NCI-H1436 (cell line): ENCODE measurements at regions not wholly inside any gene's neighbourhood (a gene's known extent, or its start where the extent isn't known, plus 50 kb on each side); places are given as distances from the start of the nearest gene placed in this dataset.
"Not testable (repeated sequence)": the region's sequence is repeated elsewhere in the genome, so short reads cannot be mapped to it uniquely, and the experiment has no call there.

Experiments used
- DNase-seq: peaks from one replicate; lab custom pipeline; 2025; lab: John Stamatoyannopoulos, UW

DNA sequence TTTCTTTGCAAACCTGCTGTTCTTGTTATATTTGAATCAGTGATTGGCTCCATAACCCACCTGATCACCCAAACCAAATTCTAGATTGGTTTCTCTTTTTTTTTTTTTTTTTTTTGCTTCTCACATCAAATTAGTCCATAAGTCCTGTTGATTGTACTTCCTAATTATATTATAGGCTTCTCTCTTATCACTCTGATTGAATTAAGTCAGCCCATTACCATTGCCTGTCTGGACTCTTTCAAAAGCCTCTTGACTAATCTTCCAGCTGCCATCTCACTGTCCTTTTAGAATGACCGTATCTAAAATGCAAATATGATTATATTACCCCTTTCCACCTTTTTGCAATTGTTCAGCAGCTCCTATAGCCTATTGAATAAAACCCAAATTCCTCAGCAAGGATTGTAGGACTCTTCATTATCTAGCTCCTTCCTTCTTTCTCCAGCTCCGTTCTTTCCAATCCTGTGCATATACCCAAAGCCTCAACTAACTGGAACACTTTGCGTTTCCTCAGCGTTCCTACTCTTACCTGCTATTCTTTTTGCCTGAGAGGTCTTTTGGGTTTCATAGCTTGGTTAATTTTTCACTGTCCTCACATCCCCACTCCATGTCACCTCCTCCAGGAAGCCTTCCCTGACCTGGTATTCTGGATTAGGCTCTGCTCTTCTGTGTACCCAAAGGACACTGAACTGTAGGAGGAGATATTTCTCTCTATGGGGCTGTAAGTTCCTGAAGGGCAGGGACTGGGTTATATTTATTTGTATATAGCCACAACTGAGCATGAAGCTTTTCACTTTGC, 423.3 kb downstream of the TMEM135 start:
- DNase-seq, result no peak

DNA sequence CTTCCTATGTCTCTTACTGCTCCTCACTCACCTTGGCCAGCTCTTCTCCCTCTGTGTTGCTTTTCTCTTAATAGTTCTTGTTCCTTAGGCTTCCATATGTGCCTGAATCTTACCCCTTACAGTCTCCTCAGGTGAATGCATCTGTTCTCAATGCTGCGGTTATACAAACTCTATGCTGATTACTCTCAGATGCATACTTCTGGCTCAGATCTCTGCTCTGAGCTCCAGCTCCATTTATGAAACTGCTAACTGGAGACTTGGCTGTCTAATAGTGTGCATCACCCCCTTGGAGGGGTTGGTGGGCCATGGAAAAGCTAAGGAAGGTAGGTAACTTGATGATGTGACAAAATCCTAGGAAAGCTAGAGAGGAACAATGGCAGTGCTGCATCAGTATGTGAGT, 422.5 kb downstream of the TMEM135 start:
- no peak for DNase-seq

DNA sequence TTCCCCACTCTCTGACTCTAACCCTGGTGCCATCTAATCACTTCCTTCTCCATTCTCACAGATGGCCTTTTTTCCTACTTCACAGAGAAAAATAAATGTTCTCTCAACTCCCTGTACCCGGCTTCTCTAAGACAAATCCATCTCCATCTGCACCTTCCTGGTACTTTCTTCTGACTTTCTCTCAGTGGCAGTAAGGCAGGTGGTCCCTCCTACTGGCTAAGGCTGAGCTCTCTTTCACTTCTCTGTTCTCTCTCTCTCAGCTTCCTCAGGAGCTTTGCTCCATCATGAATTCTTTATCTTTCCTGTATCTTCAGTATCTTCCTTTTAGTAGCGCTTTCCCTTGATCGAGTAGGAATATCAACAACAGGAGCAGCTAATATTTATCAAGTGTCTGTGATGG, 421.6 kb downstream of the TMEM135 start:
- DNase-seq, result no peak

DNA sequence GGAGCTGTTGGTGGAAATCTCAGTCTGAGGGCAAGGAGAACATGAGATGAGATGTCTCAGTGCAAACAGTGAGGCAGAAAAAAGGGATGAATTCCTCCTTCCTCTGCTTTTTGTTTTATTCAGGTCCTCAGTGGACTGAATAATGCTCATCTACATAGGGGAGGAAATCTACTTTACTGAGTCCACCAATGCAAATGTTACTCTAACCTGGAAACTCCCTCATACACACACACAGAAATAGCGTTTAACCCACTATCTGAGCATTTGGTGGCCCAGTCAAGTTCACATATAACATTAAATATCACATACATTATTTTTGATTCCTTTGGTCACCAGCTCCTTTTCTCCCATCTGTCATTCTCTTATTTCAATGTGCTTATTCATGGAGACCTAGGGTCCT, 418.8 kb downstream of the TMEM135 start:
- no peak for DNase-seq

DNA sequence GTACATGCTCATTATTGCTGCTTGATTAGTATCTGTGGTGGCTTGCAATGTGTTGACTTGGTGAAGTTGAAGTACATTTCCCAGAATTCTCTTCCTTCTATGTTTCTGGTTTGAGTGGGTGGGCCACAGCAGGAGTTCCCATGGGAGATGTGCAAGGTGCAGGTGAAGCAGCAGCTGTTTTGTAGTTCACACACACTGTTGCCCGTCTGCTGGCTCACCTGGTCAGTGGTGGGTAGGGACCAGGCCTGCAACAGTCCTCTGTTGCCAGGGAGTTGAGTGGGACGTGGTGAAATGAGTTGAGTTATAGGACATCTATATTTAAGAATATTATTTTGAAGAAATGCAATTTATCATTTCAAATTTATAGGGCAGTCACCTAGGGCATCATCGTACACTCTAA, 417.4 kb downstream of the TMEM135 start:
- no peak for DNase-seq

DNA sequence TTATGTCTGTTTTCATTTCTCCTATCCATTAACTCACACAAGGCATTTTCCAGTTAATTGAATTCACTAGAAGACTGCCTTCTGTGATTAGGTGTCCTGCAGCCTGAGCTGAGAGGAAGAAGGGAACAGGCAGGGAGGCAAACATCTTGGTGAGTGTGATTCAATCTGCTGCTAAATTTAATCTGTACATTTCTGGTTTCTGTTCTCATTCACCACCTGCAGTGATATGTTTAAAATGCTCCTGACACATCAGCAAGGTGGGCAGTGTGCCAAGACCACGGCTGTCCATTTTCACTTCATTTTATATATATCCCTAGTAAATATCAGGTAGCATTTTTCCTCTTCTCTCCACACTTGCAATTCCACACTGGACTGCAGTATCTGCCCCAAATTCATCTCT, 416.5 kb downstream of the TMEM135 start:
- DNase-seq, result no peak

DNA sequence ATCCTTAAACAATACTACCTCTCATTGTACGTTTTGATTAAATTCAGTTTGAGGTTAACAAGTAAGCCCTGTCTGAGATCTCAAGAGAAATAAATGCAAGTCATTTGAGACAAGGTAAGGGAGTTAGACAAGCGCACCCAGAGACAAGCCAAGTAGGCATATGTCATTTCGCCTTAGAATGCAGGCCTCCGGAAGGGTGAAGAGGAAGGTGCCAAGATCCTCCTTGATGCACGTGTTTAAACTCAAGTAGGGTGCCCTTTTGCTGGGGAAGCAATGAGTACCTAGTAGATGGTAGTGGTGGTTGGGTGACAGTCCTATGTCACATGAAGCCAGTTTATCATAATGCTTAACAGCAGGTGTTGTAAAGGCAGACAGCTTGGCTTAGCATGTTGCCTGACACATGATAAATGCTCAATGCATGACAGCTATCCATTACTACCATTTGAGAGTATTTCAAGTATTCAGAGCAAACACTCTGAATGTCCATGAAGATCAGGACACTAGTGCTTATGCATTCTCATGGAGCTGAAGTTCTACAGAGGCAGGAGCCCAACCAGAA, 415.9 kb downstream of the TMEM135 start:
- DNase-seq, result no peak

DNA sequence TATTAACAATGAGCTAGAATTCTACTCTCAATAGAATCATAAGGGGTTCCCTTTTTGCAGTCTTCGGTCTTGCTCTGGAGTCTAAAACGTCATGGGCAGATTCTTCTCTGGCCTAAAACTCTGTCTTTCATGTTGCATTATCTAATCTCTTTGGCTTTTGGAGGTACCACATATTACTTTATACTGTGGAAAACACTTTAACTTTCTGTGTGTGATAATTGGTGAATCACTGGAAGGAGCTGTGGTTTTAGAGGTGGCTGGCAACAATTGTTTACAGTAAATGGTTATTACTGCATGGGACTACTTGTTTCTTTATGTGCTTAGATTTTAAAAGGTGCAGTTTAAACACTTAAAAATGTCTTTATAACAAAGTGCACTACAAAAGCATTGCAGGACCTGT, 414.3 kb downstream of the TMEM135 start:
- not testable (repeated sequence) for DNase-seq

DNA sequence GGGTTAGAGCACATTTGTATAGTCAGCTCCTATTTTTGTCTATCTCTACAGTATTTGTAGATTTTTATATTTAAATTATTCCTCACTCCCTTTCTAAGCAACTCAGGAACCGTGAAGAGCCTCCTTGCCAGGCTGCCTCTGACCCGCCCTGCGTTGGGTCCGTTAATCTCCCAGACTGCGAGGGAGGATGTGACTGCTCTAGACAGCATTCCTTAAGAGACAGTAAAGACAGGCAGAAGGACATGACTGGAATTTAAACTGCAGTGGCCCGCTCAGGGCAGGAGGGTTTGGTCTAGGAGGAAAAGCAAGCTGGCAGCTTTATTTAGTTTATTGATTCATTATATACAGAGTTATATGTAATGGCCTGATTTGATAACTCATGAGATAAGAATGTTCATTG, 413.7 kb downstream of the TMEM135 start:
- DNase-seq, result no peak

DNA sequence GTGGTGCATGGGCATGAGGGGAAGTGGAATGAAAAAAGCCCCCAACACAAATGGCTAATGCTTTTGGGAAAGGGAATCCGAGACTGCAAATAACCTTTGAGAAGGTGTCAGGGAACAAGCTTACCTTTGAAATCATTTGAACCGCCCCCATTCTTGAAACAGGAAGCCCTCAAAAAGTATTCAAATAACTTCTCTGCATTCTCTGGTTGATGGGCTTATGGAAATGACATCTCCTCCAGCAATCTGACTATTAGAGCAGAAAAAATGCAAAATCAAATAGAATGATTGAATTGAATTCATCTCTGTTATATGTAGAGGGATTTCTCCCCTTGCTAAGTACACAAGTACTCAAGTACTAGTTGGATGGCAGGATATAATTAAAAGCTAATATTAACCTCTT, 409.9 kb downstream of the TMEM135 start:
- no peak for DNase-seq

DNA sequence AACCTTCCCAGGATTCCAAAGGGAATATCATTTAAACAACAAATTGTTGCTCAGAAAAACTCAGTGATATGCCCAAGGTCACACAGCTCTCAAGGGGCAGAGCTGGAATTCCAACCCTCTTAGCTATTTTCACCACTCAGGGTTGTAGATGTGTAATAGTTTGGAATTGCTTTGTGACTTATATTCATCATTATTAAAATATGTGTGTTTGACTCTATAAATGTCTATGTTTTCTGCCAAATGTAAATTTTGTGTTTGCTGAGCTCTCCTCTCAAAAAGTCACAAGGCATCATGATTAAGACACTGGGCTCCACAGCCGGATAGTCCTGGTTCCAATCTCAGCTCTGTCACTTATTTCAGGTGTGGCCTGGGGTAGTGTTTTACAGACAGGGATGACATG, 407.3 kb downstream of the TMEM135 start:
- no peak for DNase-seq

DNA sequence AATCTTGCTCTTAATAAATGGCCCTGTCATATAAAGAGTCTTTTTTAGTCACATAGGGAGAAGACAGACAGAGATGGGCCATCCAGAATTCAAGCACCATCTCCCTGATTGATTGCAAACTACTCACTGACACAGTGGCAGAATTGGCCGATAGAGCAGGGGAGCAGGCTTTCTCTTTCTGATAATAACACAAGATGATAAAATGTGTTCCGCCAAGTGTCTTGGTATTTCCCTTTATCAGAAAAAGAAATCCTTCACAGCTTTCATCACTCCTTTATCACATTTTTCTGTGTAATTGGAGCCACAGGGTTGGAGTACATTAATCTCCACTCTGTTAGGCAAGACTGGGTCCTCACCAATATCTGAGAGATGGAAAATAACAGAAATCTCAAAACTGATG, 406.0 kb downstream of the TMEM135 start:
- no peak for DNase-seq

DNA sequence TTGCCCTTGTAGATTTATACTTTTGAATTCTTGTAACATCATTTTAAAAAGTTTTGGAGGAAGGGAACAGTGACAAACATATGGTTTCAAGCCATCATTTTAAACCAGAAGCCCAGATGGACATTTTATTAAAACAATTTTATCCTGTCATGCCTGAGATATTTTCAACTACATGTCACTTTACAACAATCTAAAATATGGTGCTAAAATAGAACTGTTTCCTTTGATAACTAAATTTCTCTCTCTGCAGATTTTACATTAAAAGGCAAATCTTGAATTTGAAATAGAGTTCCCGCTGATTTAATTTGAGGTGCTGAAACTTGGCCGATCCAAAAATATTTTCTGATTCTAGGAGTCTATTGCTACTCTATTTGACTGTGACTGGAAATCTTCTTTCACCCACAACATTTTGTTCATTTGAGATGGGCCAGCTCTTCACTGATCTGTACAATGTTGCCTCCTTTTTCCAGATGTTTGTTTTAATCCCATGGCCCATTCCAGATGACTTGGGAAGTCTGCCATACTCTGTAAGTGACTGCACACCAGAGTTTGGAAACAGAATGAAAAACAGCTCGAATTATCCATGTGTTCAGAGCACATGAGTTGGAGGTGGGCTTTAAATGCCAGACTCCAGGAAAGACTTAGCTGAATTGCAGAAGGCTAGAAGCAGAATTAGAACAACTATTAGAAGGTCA, 402.5 kb downstream of the TMEM135 start:
- DNase-seq, result no peak

DNA sequence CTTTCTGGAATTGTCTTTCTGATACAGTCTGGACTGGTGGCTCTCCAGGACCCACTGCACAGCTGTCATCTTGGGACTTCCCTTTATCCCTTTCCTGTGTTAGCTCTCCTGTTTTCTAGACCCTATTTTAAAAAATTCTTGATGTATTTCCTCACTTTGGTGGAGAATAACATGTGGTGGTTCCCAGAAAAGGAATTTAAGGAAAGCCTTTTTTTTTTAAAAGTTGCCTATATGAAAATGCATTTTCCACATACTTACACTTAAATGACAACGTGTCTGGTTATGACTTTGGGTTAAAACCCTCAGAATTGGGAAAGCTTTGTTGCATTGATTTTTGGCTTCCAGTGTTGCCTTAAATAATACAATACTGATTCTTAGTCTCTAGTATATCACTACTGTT, 400.7 kb downstream of the TMEM135 start:
- no peak for DNase-seq

DNA sequence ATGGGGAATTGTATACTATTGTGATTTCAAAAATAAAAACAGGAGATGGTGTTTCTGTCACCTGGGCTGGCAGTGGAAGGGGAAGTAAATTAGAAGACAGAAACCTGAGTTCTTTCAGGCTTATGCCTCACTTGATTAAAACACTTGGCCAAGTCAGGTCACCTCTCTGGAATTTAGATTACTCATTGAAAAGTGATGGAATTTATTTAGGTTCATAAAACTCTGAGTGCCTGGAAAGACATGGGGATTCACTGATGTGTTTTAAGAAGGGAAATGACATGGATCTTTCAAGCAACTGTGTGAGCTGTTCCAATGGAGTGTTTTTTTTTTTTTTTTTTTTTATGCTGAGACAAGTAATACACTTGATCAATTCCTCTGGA, 400.1 kb downstream of the TMEM135 start:
- DNase-seq, result no peak

DNA sequence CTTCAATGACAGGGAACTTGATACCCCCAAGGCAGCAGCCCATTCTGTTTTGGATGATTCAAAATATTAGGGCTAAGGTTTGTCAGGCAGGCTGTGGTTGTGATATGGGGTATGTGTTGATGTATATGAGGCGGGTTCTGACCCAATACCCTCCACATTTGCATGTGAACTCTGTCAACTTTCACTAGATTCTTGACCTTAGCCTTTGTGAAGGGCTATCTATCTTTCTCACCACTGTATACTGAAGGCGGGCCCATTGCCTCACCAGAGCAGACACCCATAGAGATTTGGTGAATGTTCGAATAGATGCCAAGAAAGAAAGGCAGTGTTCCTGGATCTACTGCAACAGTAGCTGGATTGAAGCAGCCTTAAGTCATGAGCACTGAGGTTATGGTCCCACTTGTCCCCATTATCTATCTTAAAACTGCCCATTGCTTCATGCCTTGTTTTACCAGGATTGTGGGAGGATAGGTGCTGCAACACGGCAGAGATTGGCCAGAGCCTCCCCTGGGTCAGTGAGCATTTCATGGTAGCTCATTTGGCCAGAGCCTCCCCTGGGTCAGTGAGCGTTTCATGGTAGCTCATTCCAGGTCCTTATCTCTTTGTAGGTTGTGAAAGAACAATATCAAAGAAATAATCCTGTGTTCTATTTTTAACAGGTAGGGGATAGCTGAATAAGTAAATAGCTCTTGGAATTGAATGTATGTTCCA, 399.6 kb downstream of the TMEM135 start:
- DNase-seq, result no peak

DNA sequence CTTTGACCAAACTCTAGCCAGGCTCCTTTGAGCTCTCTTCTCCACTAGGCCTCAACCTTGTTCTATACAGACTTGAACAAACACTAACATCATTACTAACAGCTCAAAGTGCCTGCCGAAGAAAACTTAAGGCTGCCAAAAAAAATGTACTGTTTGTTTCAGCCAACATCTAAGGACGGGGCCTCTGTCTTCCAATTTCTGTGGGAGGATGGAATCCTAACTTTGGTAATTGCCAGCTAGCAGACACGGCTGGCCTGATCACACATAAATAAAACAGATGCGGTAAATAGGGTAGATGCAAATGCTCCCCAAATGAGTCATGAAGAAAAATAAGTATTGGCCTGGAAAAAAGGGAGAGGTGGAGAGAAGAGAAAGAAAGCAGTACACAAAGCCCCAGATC, 394.3 kb downstream of the TMEM135 start:
- DNase-seq, result no peak

DNA sequence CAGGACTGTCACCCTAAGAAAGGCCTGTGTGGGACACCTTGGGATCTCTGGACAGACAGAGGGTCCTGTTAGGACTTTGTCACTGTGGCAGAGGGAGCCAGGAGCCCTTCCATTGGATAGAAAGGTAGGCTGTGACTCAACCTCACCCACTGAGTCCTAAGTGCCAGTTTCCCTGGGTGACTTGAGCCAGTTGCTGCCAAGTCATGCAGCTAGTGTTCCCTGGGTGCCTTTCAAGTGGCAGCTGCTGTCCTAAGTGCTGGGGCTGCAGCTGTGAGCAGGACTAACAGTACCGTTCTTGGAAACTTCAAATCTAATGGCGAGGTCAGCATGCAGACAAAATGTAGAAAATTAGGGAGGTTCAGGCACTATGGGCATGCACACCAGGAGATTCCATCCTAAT, 393.7 kb downstream of the TMEM135 start:
- no peak for DNase-seq

DNA sequence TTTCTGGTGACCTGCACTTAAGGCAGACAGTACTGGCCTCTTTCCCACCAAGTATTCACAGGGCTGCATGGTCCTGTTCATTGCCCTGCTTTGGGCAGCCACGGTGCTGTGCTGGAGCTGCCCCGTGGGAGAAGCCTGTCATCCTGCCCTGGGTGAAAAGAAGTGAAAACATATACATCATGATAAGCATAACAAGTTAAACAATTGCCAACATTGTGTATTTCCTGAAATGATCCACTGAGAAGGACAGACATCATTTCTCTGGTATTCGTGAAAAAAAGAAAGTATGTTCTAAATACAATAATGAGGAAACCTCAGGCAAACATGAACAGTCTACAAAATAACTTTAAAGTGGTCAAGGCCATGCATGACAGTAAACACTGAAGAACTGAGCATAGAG, 393.1 kb downstream of the TMEM135 start:
- no peak for DNase-seq

DNA sequence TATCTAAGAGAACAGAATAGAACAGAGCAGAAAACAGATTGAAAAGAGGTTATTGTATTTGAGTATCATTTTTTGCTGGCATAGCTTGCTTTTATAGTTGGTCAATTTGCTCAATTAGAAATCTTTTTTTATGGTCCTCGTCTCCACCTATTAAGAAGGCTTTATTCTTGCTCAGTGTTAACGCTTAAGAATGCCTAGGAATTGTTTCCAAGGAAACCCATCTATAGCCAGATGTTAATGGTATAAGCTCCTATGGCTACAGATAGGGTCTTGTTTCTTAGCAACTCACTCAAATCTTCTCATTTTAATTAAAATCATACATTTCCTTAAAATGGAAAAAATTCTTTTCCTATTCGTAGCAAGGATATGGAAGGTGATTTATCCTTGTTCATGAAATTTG, 392.3 kb downstream of the TMEM135 start:
- DNase-seq, result no peak

DNA sequence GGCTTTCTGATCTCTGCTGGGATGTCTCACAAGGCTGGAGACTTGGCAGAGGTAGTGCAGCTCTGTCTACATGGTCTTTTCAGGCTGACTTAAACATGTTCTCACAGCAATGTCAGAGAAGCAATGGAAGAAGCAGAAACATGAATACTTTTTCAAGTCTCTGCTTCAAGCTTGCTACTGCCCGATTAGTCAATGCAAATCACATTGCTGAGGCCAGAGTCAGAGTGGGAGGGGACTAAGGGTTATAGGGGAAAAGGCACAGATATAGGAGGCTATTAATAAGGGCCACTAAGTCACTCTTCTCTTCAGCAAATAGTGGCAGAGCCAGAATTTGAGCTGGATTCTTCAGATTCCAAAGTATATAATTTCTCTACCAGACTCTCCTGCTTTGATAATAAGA, 390.5 kb downstream of the TMEM135 start:
- DNase-seq, result no peak

DNA sequence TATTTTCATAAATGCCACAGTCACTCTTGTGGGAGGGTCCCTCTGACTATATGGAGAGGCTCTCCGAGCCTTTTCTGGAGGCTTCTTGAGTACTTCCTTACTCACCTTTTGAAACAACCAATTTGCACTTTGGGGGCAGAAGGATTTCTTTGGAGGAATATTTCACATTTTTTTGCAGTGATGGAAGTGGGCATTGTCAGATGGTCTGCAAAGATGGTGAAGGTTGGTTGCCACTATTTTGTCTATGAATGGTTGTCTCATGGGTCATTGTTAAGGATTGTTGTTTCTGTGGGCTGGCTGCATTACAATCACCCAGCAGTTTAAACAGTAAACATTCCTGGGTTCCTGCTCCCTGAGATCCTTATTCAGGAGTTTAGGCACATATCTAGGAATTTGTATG, 388.2 kb downstream of the TMEM135 start:
- no peak for DNase-seq

DNA sequence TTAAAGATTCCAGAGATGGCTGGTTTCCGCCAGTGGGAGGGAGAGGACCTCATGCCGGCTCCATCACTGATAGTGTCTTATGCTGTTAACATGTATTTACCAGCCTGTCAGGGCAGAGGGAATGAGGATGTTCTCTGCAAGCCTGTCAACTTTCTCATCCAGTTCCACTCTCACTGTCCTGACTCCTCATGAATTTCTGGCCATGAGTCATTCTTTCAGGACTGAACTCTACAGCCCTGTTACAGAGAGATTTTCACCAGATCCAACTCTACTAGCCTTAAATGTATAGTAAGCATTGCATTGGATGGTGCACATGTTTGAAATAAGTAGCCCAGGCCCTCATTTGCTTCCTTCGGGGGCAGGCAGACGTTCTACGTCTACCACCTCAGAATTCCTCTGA, 387.7 kb downstream of the TMEM135 start:
- DNase-seq, result no peak
